SK-N-MC (cell line): ENCODE measurements at regions not wholly inside any gene's neighbourhood (a gene's known extent, or its start where the extent isn't known, plus 50 kb on each side); places are given as distances from the start of the nearest gene placed in this dataset.

Source experiments
- FOXP2 ChIP-seq: optimal IDR thresholded peaks from 2 replicates; pipeline ENCODE3; 2011; ENCODE audit warnings: mild to moderate bottlenecking, moderate library complexity; ENCODE audit not compliant: insufficient read depth; ENCODE audit errors: extremely low read length, control extremely low read depth
- POLR2AphosphoS5 ChIP-seq: IDR thresholded peaks from 2 replicates; pipeline ENCODE4 v1.6.1; 2012; ENCODE audit warnings: mild to moderate bottlenecking, low read depth, low read length, borderline replicate concordance

- TF ChIP-seq POLR2AphosphoS5 (no peak), FOXP2 (no peak)
Observed at GRCh38 chr18:40926679-40927078, 1028.4 kb upstream of the PIK3C3 start.
